ENCODE measurements at regions not wholly inside any gene's neighbourhood (a gene's known extent, or its start where the extent isn't known, plus 50 kb on each side); places are given as distances from the start of the nearest gene placed in this dataset.
"Not testable (repeated sequence)": the region's sequence is repeated elsewhere in the genome, so short reads cannot be mapped to it uniquely, and the experiment has no call there.

DNA sequence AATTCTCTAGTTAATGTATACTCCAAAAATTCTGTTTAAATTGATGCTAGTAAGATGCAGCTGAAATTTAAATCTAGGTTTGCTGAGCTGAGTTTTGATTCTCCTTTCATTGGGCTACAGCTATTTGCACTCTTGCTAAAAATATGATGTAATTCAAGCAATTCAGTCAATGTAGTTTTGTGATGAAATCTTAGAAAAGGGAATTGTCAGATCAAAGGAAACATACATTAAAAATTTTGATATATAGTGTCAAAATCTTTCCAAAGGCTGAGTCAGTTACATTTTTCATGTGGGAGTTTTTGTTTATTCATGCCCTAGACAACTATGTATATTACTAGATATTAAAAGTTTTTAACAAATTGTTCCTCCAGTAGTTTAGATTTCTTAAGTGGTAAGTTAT is 334.9 kb upstream of the DAB2 start:
- no peak overlapping the region for H3K27ac ChIP-seq (ENCODE audit: low read length)
- H3K4me1 Mint-ChIP-seq, result no peaks in the 10 kb centered on the region
- H3K9me3 ChIP-seq, result no peaks in the 10 kb centered on the region
- no peaks in the 10 kb centered on the region for H3K36me3 ChIP-seq (ENCODE audit: control insufficient read depth in 2 of 2, extremely low read depth in 1 of 2, insufficient read depth in 1 of 2, low read length in 1 of 2)
- DNase-seq, result no peak
- CTCF ChIA-PET, result no interaction called here
- no peak overlapping the region for H3K4me3 Mint-ChIP-seq
- H3K4me1 ChIP-seq (ENCODE audit: control insufficient read depth in 1 of 2, extremely low read depth in 1 of 2, insufficient read depth in 2 of 2, low read length in 2 of 2), result no peaks in the 10 kb centered on the region
- H3K36me3 Mint-ChIP-seq, result no peaks in the 10 kb centered on the region
- H3K9me3 Mint-ChIP-seq, result no peaks in the 10 kb centered on the region
- ATAC-seq (replicated peaks in 1 of 4), result no peak
- no peaks in the 10 kb centered on the region for H3K27me3 Mint-ChIP-seq
- no peak overlapping the region for H3K27ac Mint-ChIP-seq
- H3K27me3 ChIP-seq (replicated peaks in 1 of 2; ENCODE audit: control insufficient read depth in 2 of 2, extremely low read depth in 1 of 2, insufficient read depth in 2 of 2, low read length in 1 of 2), result no peaks in the 10 kb centered on the region
- POLR2A ChIA-PET, result no interaction called here
- no peak overlapping the region for H3K4me3 ChIP-seq (ENCODE audit: control insufficient read depth in 1 of 2, extremely low read depth in 1 of 2, low read length in 1 of 2)

DNA sequence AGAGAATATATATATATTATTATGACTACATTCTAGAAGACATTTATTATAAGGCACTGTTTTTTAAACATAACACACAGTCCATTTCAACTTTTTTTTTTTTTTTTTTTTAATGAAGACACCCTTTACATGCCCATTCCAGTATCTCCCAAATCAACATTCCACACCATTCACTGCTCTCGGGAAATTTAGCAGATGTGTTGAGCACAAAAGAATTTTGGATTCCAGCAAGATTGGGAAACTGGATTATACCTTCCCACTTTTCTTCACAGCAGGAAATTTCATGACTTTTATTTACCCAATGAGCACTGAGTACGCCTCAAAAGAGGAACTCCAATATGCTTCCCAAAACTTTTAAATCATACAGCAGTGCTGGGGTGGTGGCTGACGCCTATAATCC is 333.6 kb upstream of the DAB2 start:
- no peaks in the 10 kb centered on the region for H3K9me3 ChIP-seq
- H3K36me3 ChIP-seq (ENCODE audit: control insufficient read depth in 2 of 2, extremely low read depth in 1 of 2, insufficient read depth in 1 of 2, low read length in 1 of 2), result no peaks in the 10 kb centered on the region
- Mint-ChIP-seq H3K27me3 (peaks cover 0 to 4% of the 10 kb centered on the region in 2 donors), H3K9me3 (peaks cover 0 to 5% (median 4%) of the 10 kb centered on the region in 3 donors), H3K27ac (no peak overlapping the region), H3K4me1 (no peaks in the 10 kb centered on the region), H3K4me3 (no peak overlapping the region), H3K36me3 (no peaks in the 10 kb centered on the region)
- WGBS (ENCODE audit: insufficient coverage), result 83% methylated on average over 1 of the region's 3 CpGs
- H3K4me1 ChIP-seq (ENCODE audit: control insufficient read depth in 1 of 2, extremely low read depth in 1 of 2, insufficient read depth in 2 of 2, low read length in 2 of 2), result no peaks in the 10 kb centered on the region
- no peak for DNase-seq
- H3K27me3 ChIP-seq (replicated peaks in 1 of 2; ENCODE audit: control insufficient read depth in 2 of 2, extremely low read depth in 1 of 2, insufficient read depth in 2 of 2, low read length in 1 of 2), result no peaks in the 10 kb centered on the region
- no peak for ATAC-seq (replicated peaks in 1 of 4)
- H3K4me3 ChIP-seq (ENCODE audit: control insufficient read depth in 1 of 2, extremely low read depth in 1 of 2, low read length in 1 of 2), result no peak overlapping the region
- H3K27ac ChIP-seq (ENCODE audit: low read length), result no peak overlapping the region
- ChIA-PET CTCF (no interaction called here), POLR2A (no interaction called here)

DNA sequence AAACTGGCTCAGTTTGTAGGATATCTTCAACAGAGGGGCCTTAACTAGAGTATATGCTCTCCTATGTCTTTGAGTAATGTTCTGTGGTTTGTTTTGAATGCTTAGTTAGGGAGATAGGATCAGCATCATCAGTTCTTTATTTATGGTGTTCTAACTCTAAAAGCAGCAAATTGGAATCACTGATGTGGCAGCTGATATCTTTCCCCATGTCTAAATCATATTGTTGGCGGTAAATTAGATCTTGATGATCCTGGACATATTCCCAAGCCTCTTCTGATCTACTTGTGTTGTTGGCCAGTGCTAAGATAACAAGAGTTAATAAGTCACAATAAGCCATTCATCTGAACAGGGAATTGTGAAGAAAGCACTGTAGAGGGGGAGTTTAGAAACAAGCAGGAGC is 332.4 kb upstream of the DAB2 start:
- WGBS (ENCODE audit: insufficient coverage), result no CpG with 5 or more reads among the region's 1 CpG
- no peaks in the 10 kb centered on the region for H3K36me3 Mint-ChIP-seq
- Histone ChIP-seq H3K36me3 (ENCODE audit: control insufficient read depth in 2 of 2, extremely low read depth in 1 of 2, insufficient read depth in 1 of 2, low read length in 1 of 2) (no peaks in the 10 kb centered on the region), H3K4me3 (ENCODE audit: control insufficient read depth in 1 of 2, extremely low read depth in 1 of 2, low read length in 1 of 2) (no peak overlapping the region), H3K9me3 (no peaks in the 10 kb centered on the region), H3K27ac (ENCODE audit: low read length) (no peak overlapping the region), H3K27me3 (replicated peaks in 1 of 2; ENCODE audit: control insufficient read depth in 2 of 2, extremely low read depth in 1 of 2, insufficient read depth in 2 of 2, low read length in 1 of 2) (no peaks in the 10 kb centered on the region), H3K4me1 (ENCODE audit: control insufficient read depth in 1 of 2, extremely low read depth in 1 of 2, insufficient read depth in 2 of 2, low read length in 2 of 2) (no peaks in the 10 kb centered on the region)
- CTCF ChIA-PET, result no interaction called here
- peaks cover 4 to 7% of the 10 kb centered on the region in 2 donors for H3K27me3 Mint-ChIP-seq
- POLR2A ChIA-PET, result no interaction called here
- H3K9me3 Mint-ChIP-seq, result peaks cover 0 to 5% (median 4%) of the 10 kb centered on the region in 3 donors
- no peak overlapping the region for H3K27ac Mint-ChIP-seq
- ATAC-seq (replicated peaks in 1 of 4) (no peak), DNase-seq (no peak)
- H3K4me1 Mint-ChIP-seq, result no peaks in the 10 kb centered on the region
- H3K4me3 Mint-ChIP-seq, result no peak overlapping the region

DNA sequence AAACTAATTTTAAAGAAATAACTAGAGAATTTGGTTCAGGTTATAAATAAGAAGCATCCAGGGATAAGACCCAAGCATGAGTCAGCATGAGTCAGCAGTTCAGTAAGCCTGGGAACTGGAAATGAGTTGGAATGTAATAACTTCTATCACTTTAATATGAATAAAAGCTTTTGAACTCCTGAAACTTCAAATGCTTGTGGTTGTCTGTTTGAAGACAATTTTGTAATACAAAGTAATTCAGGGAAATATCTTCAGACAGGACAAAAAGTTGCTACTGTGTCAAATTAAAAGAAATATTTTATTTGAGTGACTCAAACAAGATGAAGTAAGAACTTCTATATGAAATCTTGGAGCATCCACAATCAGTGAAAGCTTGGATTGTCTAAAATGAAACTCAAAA is 331.2 kb upstream of the DAB2 start:
- no peak for DNase-seq
- no peak overlapping the region for H3K4me3 Mint-ChIP-seq
- no peaks in the 10 kb centered on the region for H3K27me3 ChIP-seq (replicated peaks in 1 of 2; ENCODE audit: control insufficient read depth in 2 of 2, extremely low read depth in 1 of 2, insufficient read depth in 2 of 2, low read length in 1 of 2)

DNA sequence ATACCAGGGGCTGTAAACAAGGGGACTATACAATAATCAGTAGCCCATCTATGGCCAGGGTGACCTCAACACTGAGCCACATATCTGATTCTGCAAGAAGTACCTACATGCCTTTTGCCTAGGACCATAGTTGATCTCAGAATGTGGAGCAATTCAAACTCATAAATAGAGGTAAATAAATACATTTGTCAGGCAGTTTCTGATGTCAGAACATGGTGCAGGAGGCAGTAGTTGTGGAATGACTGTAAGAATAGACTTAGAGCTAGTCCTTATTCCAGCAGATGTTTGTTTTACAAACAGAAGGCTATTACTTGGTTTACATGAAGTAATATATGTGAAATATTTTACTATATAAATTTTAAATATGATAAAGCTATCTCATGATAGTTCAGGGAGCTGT is 330.7 kb upstream of the DAB2 start:
- CTCF ChIA-PET, result interaction anchor here in 1 of 2 donors (0.6 kb wide), 1 partner anchor 17 kb away, joined by 5 read pairs; no protein-coding TSS in a partner anchor
- Mint-ChIP-seq H3K27me3 (peaks cover 4 to 8% of the 10 kb centered on the region in 2 donors), H3K27ac (no peak overlapping the region), H3K4me1 (no peaks in the 10 kb centered on the region), H3K36me3 (no peaks in the 10 kb centered on the region), H3K4me3 (no peak overlapping the region), H3K9me3 (peaks cover 0 to 5% (median 4%) of the 10 kb centered on the region in 3 donors)
- ATAC-seq (replicated peaks in 1 of 4) (no peak), DNase-seq (no peak)
- Histone ChIP-seq H3K27me3 (replicated peaks in 1 of 2; ENCODE audit: control insufficient read depth in 2 of 2, extremely low read depth in 1 of 2, insufficient read depth in 2 of 2, low read length in 1 of 2) (no peaks in the 10 kb centered on the region), H3K36me3 (ENCODE audit: control insufficient read depth in 2 of 2, extremely low read depth in 1 of 2, insufficient read depth in 1 of 2, low read length in 1 of 2) (no peaks in the 10 kb centered on the region), H3K27ac (ENCODE audit: low read length) (no peak overlapping the region), H3K4me1 (ENCODE audit: control insufficient read depth in 1 of 2, extremely low read depth in 1 of 2, insufficient read depth in 2 of 2, low read length in 2 of 2) (no peaks in the 10 kb centered on the region), H3K4me3 (ENCODE audit: control insufficient read depth in 1 of 2, extremely low read depth in 1 of 2, low read length in 1 of 2) (no peak overlapping the region), H3K9me3 (no peaks in the 10 kb centered on the region)
- POLR2A ChIA-PET, result no interaction called here

More for the DNA sequence above, 331.2 kb upstream of the DAB2 start:
- no peaks in the 10 kb centered on the region for H3K4me1 ChIP-seq (ENCODE audit: control insufficient read depth in 1 of 2, extremely low read depth in 1 of 2, insufficient read depth in 2 of 2, low read length in 2 of 2)
- H3K4me1 Mint-ChIP-seq, result no peaks in the 10 kb centered on the region
- ChIA-PET CTCF (interaction anchor here in 1 of 2 donors (0.6 kb wide), 1 partner anchor 17 kb away, joined by 5 read pairs; no protein-coding TSS in a partner anchor), POLR2A (no interaction called here)
- no peak overlapping the region for H3K27ac ChIP-seq (ENCODE audit: low read length)
- no peak overlapping the region for H3K4me3 ChIP-seq (ENCODE audit: control insufficient read depth in 1 of 2, extremely low read depth in 1 of 2, low read length in 1 of 2)
- H3K27ac Mint-ChIP-seq, result no peak overlapping the region
- peaks cover 0 to 5% (median 4%) of the 10 kb centered on the region in 3 donors for H3K9me3 Mint-ChIP-seq
- H3K36me3 ChIP-seq (ENCODE audit: control insufficient read depth in 2 of 2, extremely low read depth in 1 of 2, insufficient read depth in 1 of 2, low read length in 1 of 2), result no peaks in the 10 kb centered on the region
- H3K36me3 Mint-ChIP-seq, result no peaks in the 10 kb centered on the region
- H3K27me3 Mint-ChIP-seq, result peaks cover 4 to 8% of the 10 kb centered on the region in 2 donors
- no peak for ATAC-seq (replicated peaks in 1 of 4)
- H3K9me3 ChIP-seq, result no peaks in the 10 kb centered on the region

DNA sequence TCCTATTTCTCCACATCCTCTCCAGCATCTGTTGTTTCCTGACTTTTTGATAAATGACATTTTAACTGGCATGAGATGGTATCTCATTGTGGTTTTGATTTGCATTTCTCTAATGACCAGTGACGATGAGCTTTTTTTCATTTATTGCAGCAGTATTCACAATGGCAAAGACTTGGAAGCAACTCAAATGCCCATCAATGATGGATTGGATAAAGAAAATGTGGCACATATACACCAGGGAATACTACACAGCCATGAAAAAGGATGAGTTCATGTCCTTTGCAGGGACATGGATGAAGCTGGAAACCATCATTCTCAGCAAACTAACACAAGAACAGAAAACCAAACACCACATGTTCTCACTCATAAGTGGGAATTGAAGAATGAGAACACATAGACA is 329.0 kb upstream of the DAB2 start:
- H3K36me3 Mint-ChIP-seq; H3K27ac Mint-ChIP-seq; H3K4me3 ChIP-seq (ENCODE audit: control insufficient read depth in 1 of 2, extremely low read depth in 1 of 2, low read length in 1 of 2); H3K4me1 ChIP-seq (ENCODE audit: control insufficient read depth in 1 of 2, extremely low read depth in 1 of 2, insufficient read depth in 2 of 2, low read length in 2 of 2); POLR2A ChIA-PET; H3K9me3 ChIP-seq; CTCF ChIA-PET; H3K9me3 Mint-ChIP-seq; ATAC-seq (replicated peaks in 1 of 4); H3K4me3 Mint-ChIP-seq; H3K36me3 ChIP-seq (ENCODE audit: control insufficient read depth in 2 of 2, extremely low read depth in 1 of 2, insufficient read depth in 1 of 2, low read length in 1 of 2); H3K27me3 ChIP-seq (replicated peaks in 1 of 2; ENCODE audit: control insufficient read depth in 2 of 2, extremely low read depth in 1 of 2, insufficient read depth in 2 of 2, low read length in 1 of 2); H3K27ac ChIP-seq (ENCODE audit: low read length); H3K27me3 Mint-ChIP-seq; H3K4me1 Mint-ChIP-seq; DNase-seq: not testable (repeated sequence)
- WGBS (ENCODE audit: insufficient coverage), result 71% methylated on average over 1 of the region's 1 CpG

DNA sequence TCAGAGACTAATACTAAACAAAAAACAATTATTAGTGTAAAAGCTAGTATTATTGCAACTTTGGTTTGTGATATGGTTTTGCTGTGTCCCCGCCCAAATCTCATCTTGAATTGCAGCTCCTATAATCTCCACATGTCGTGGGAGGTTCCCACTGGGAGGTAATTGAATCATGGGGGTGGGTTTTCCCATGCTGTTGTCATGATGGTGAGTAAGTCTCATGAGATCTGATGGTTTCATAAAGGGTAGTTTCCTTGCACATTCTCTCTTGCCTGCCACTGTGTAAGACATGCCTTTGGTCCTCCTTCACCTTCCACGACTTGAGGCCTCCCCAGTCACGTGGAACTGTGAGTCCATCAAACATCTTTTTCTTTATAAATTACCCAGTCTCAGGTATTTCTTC is 325.9 kb upstream of the DAB2 start:
- DNase-seq (no peak), ATAC-seq (replicated peaks in 1 of 4) (no peak)
- Histone ChIP-seq H3K27me3 (replicated peaks in 1 of 2; ENCODE audit: control insufficient read depth in 2 of 2, extremely low read depth in 1 of 2, insufficient read depth in 2 of 2, low read length in 1 of 2) (no peaks in the 10 kb centered on the region), H3K36me3 (ENCODE audit: control insufficient read depth in 2 of 2, extremely low read depth in 1 of 2, insufficient read depth in 1 of 2, low read length in 1 of 2) (no peaks in the 10 kb centered on the region), H3K9me3 (no peaks in the 10 kb centered on the region), H3K4me1 (ENCODE audit: control insufficient read depth in 1 of 2, extremely low read depth in 1 of 2, insufficient read depth in 2 of 2, low read length in 2 of 2) (no peaks in the 10 kb centered on the region), H3K27ac (ENCODE audit: low read length) (no peak overlapping the region), H3K4me3 (ENCODE audit: control insufficient read depth in 1 of 2, extremely low read depth in 1 of 2, low read length in 1 of 2) (no peak overlapping the region)
- Mint-ChIP-seq H3K27ac (no peak overlapping the region), H3K4me1 (no peaks in the 10 kb centered on the region), H3K4me3 (no peak overlapping the region), H3K27me3 (peaks cover 4 to 8% of the 10 kb centered on the region in 2 donors), H3K36me3 (no peaks in the 10 kb centered on the region), H3K9me3 (peaks cover 0 to 5% (median 4%) of the 10 kb centered on the region in 3 donors)
- ChIA-PET POLR2A (no interaction called here), CTCF (no interaction called here)
- WGBS (ENCODE audit: insufficient coverage), result no CpG with 5 or more reads among the region's 4 CpGs

Data from T-cell (primary cell).